GM10266 (cell line): ENCODE measurements at regions not wholly inside any gene's neighbourhood (a gene's known extent, or its start where the extent isn't known, plus 50 kb on each side); places are given as distances from the start of the nearest gene placed in this dataset.

Source experiments
- DNase-seq: peaks from one replicate; pipeline ENCODE4 v3.0.0; 2012; ENCODE audit errors: extremely low spot score
- TF ChIP-seq, protein P1 (sequence below): IDR thresholded peaks from 2 replicates; pipeline ENCODE4 v1.5.1; 2012; ENCODE audit warnings: mild to moderate bottlenecking, low read depth; ENCODE audit not compliant: control insufficient read depth, insufficient read depth; ENCODE audit errors: missing control alignments

DNA sequence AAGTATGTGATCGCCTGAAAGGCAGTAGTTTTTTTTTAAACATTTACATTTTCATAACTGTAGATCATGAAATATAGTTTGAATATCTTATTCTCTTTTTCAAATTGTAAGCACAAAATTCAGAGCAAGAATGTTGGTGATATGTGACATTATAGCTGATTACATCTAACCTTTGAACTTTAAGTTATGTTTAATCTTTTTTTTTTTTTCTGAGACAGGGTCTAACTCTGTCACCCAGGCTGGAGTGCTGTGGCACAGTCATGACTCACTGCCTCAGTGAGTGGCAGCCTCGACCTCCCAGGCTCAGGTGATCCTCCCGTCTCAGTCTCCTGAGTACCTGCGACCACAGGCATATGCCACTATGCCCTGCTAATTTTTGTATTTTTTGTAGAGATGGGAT lies 278.7 kb upstream of the NEBL start:
- TF ChIP-seq, protein P1, sequence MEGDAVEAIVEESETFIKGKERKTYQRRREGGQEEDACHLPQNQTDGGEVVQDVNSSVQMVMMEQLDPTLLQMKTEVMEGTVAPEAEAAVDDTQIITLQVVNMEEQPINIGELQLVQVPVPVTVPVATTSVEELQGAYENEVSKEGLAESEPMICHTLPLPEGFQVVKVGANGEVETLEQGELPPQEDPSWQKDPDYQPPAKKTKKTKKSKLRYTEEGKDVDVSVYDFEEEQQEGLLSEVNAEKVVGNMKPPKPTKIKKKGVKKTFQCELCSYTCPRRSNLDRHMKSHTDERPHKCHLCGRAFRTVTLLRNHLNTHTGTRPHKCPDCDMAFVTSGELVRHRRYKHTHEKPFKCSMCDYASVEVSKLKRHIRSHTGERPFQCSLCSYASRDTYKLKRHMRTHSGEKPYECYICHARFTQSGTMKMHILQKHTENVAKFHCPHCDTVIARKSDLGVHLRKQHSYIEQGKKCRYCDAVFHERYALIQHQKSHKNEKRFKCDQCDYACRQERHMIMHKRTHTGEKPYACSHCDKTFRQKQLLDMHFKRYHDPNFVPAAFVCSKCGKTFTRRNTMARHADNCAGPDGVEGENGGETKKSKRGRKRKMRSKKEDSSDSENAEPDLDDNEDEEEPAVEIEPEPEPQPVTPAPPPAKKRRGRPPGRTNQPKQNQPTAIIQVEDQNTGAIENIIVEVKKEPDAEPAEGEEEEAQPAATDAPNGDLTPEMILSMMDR: no peak
- DNase-seq: no peak

DNA sequence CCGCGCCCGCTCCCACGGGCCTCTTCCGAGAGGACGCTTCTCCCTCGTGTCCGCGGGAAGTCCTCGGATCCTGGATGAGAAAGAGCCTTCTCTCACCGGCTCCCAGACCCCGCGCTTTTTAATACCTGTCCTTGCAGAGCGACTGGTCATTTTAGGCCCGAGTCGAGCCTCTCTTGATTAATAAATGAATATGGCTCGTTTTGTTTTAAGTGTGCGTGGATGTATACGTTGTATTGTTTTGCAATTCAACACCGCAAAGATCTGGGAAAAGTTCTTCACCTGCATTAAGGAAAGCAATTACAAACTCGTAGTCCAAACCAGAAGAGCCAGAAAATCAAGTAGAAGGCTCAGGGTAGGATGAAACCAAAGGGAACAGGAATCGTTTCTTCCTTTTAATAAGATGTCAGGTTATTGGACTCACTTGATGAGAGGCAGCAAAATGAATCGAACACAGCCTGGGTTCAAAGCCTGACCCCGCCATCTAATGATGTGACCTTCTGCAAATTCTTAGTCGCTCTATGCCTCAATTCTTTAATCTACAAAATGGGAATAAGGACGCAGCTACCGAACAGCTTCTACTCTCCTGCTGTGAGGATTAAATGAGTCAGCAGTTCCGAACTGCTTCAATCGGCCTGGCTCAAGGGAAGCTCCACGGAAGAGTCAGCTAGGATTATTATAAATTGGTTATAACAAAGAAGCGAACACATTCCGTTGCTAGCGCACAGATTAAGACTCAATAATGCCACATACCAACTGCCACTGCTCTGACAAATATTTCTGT lies 277.8 kb upstream of the NEBL start:
- no peak for DNase-seq
- TF ChIP-seq, protein P1: no peak

DNA sequence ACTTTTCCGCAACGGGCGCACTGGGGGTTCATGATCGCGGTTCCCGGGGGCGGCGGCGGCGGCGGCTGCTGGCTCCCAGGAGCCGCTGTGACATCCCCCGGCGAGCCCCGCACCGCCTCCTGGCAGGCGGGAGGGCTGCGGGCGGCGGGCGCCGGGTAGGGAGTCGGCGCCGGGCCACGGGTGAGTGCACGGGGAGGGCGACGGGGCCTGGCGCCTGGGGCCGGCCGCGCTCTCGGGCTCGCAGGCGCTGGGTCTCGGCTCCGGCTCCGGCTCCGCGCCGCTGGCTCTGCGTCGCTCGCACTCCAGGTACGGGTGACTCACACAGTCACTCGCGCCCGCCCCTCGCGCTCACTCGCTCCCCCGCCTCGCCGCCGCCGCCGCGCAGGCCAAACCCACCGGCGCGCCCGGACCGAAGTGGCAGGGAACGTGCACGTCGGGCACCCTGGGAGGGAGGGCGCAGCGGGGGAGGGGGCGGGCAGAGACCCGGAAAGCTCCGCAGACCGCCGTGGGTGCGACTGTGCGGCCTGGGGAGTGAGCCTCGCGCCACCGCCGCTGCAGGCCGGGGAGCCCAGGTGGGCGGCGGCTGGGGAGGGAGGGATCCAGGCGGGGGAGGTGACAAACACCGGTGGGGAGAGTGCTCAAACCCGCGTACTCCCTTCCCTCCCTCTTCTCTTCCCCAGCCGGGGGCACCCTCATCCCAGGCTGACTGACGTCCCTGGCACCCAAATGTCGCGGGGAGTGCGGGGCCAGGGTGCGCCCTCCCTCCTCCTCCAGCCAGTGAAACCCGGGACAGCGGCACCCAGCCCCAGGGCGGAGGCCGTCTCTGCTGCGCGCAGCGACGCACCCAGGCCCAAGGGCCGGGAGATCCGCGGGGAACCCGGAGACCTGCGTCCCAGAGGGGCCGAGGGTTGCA lies 276.9 kb upstream of the NEBL start:
- TF ChIP-seq, protein P1: no peak
- peak; percentile 27 for DNase-seq

DNA sequence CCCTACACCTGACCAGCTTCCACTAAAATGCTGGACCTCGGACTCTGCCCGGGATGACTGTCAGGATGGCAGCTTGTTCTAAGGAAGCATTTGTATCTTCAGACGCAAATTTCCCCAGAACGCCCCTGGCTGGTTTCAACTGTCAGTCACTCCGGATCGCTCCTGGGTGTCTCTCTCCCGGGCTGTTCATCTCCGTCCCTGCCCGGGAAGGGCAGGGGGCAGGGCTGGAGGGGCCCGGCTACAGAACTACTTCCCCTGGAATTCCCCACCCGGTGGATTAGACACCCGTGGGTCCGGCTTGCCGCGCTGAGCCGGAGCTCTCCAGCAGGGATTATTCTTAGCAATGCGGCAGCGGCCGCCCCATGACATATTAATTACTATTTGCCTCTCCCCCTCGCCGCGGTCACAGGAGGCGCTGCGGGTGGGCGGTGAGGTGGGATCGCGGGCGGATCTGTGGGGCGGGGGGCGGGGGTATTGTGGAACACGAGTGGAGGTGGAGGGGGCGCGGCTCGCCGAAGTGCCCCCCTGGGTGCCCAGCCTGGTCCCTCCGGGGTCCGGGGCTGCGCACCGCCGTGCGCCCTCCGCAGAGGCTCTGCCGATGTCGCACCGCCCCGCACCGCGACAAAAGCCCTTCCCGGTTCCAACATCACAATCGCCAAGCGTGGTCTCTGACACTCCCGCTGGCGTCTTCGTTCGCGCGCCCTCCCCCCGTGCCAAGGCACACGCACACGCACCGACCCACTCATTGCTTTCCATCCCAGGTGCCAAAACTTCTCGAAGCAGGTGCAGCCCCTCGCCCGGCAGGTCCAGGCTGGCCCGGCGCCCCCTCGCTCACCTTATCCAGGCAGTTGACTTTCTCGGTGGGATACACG lies 276.1 kb upstream of the NEBL start:
- DNase-seq: peak; percentile 41
- TF ChIP-seq, protein P1: no peak

DNA sequence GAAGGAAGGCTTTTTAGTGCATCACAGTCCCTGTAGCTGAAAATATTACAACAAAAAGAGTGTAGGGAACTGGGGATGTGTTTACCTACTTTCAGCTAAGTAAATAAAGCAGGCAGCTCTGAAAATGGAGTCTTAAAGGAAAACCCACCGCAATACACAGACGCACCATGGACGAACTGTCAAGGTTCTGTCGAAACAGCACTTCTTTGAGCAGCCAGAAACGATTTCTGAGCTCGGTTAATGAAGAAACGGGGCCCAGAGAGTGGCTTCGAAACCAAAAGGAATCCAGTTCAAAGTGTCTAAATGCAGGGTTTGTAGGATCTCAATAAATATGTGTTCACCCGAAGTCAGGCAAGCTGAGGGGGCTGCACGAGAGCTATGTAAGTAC lies 275.4 kb upstream of the NEBL start:
- TF ChIP-seq, protein P1: no peak

DNA sequence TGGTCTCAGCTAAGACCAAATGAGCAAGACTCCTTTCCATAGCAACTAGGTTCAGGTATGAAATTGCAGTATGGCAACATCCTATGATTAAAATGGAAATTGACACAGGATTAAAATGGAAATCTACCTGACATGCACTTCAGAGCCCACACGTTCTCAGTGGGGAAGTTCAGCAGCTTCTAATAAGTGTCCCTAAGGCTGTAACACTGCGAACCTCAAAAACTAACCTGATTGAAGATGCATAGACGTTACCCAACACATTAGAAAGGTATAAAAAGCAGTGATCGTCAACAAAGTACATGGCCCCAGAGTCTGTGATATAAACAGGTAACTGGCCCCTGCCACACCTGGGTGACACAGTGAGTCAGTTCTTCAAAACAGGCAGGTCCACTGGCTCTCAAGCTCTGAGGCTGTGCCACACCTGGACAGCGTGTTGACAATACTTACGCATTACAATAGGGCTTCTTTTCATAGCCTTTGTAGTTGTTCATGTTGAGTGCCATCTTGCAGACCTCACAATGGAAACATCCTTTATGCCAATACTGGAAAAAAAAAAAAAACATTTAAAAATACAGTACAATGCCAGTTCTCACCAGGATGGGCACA lies 274.9 kb upstream of the NEBL start:
- DNase-seq: no peak
- TF ChIP-seq, protein P1: no peak

More for the DNA sequence above, 275.4 kb upstream of the NEBL start:
- DNase-seq: no peak
